ENCODE measurements at regions not wholly inside any gene's neighbourhood (a gene's known extent, or its start where the extent isn't known, plus 50 kb on each side); places are given as distances from the start of the nearest gene placed in this dataset.

GRCh38 chr16:80902306-80903110 lies 98.1 kb upstream of the CDYL2 start:
- H3K4me3 ChIP-seq: no peak overlapping the region

DNA sequence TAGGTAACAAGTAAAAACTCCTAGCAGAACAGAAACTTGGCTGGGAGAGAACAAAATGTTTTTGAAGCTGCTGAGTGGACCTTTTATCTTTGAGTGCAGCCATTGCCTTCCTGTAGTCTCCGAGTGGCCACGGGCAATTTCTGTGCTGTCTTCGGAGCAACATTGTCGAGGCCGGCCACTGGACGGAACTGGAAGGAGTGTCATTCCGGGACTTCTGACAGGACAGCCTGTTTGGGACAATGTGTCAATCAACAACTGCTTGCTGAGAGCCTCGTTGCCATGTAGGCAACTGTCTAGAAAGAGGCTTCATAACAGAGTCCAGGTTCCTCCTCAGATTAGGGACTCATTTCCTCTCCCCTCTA lies 96.2 kb upstream of the CDYL2 start:
- ATAC-seq (peak in 1 of 4 donors; percentile 54), DNase-seq (no peak)
- Histone ChIP-seq H3K36me3 (no peaks in the 10 kb centered on the region), H3K4me3 (peak overlapping the region in 8 of 12 donors; percentile 13 to 46 (median 22)), H3K27ac (peak overlapping the region in 11 of 12 donors; percentile 57 to 83 (median 69)), H3K9me3 (no peaks in the 10 kb centered on the region), H3K27me3 (no peaks in the 10 kb centered on the region), H3K4me1 (peaks cover 0 to 20% (median 8%) of the 10 kb centered on the region in 12 donors)
- WGBS, 4 donors: 30 to 66% (median 54%) methylated on average over 8 of the region's 8 CpGs
- TF ChIP-seq POLR2A (IDR thresholded peaks at IDR 0.05) (no peak), CTCF (IDR thresholded peaks at IDR 0.05) (no peak)
- intact Hi-C loops (cut with DNase I): loop anchor here in 2 of 10 donors (2.0 to 5.0 kb wide), 2 partner anchors 32 to 48 kb away; no protein-coding TSS in a partner anchor

More at GRCh38 chr16:80902306-80903110, 98.1 kb upstream of the CDYL2 start:
- intact Hi-C loops (cut with DNase I): loop anchor here in 1 of 10 donors (5.0 kb wide), 1 partner anchor 50 kb away; no protein-coding TSS in a partner anchor
- no peaks in the 10 kb centered on the region for H3K9me3 ChIP-seq
- DNase-seq: no peak
- TF ChIP-seq POLR2A (IDR thresholded peaks at IDR 0.05) (no peak), CTCF (IDR thresholded peaks at IDR 0.05) (no peak)
- no peaks in the 10 kb centered on the region for H3K36me3 ChIP-seq
- H3K27ac ChIP-seq: no peak overlapping the region
- ATAC-seq: no peak
- WGBS, 4 donors: 89 to 91% (median 90%) methylated on average over 12 to 15 of the region's 15 CpGs
- H3K4me1 ChIP-seq: peaks cover 0 to 20% (median 7%) of the 10 kb centered on the region in 12 donors
- H3K27me3 ChIP-seq: no peaks in the 10 kb centered on the region

DNA sequence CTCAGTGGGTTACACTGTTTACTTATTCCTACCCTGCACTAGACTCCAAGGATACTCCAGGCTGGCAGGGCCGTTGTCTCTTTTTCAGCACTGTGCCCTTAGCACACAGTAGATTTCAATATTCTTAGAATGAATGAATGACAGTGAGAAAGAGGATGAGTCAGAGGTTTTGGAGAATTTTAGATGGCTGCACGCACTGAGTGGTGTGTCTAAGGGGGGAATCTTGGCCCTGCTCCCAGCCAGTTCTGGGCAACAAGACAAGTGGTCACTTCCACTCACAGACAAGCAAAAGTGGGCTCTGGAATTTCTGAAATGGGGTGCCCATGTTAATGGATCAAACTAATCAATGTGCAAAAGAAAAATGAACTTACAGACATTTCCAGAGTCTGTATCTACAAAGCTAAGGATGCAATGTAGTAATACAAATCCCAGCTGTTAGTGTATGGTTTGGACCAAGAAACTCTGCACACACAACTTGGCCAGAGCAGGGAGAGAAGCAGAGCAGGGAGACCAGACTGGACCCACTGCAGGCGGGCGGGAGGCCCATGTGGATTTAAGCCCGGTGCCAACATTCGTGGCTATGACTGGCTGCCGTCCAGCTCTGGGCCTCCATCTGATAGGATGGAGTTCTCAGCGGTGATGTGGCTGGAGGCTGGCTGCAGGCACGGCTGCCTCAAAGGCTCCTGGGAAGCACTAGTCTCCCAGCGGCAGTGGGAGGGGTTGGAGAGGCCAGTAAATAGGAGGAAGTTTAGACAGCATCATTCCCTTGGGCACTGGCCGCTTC lies 95.6 kb upstream of the CDYL2 start:
- peak overlapping the region in 8 of 12 donors; percentile 13 to 46 (median 22) for H3K4me3 ChIP-seq

More for the DNA sequence above, 95.6 kb upstream of the CDYL2 start:
- peak overlapping the region in 11 of 12 donors; percentile 34 to 83 (median 69) for H3K27ac ChIP-seq
- intact Hi-C loops (cut with DNase I): loop anchor here in 2 of 10 donors (2.0 to 5.0 kb wide), 2 partner anchors 33 to 48 kb away; no protein-coding TSS in a partner anchor
- no peaks in the 10 kb centered on the region for H3K36me3 ChIP-seq
- peak; percentile 83 to 92 (median 89) for DNase-seq
- no peaks in the 10 kb centered on the region for H3K27me3 ChIP-seq
- TF ChIP-seq POLR2A (IDR thresholded peaks at IDR 0.05) (no peak), CTCF (IDR thresholded peaks at IDR 0.05) (peak in 1 of 12 donors; percentile 16)
- 28 to 45% (median 37%) methylated on average over 8 to 11 of the region's 11 CpGs for WGBS, 4 donors
- peak; percentile 73 to 96 (median 94) for ATAC-seq
- peaks cover 0 to 20% (median 8%) of the 10 kb centered on the region in 12 donors for H3K4me1 ChIP-seq
- no peaks in the 10 kb centered on the region for H3K9me3 ChIP-seq

Measured in heart left ventricle (tissue), 16 donors.